ENCODE measurements at regions not wholly inside any gene's neighbourhood (a gene's known extent, or its start where the extent isn't known, plus 50 kb on each side); places are given as distances from the start of the nearest gene placed in this dataset.

GRCh38 chr3:59621037-59621436, 571.2 kb upstream of the CFAP20DC start:
- TF ChIP-seq GATA2 (IDR thresholded peaks at IDR 0.05; ENCODE audit: low read depth, low read length) (no peak), GATA3 (IDR thresholded peaks at IDR 0.05; ENCODE audit: low read depth, low read length) (no peak)

Measured in SH-SY5Y (cell line).